ENCODE measurements at regions not wholly inside any gene's neighbourhood (a gene's known extent, or its start where the extent isn't known, plus 50 kb on each side); places are given as distances from the start of the nearest gene placed in this dataset.

DNA sequence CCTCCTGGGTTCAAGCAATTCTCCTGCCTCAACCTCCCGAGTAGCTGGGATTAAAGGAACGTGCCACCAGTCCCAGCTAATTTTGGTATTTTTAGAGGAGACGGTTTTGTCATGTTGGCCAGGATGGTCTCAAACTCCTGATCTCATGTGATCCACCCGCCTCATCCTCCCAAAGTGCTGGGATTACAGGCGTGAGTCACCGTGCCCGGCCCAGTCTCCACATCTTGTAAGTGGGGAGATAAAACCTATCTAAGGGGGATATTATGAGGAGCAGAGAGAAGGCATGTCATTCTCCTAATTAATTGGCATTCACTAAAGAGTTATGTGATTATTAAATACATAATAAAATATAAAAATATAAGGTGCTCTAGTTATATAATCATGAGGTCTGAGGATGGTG, 94.1 kb upstream of the BOD1 start:
- ChIA-PET CTCF (no interaction called here), POLR2A (no interaction called here)
- peaks cover 0 to 2% (median 0%) of the 10 kb centered on the region in 5 experiments for H3K27me3 ChIP-seq (replicated peaks in 2 of 5; ENCODE audit: control insufficient read depth in 4 of 5, insufficient read depth in 5 of 5, low read length in 4 of 5)
- 100% methylated on average over 1 of the region's 7 CpGs for WGBS (ENCODE audit: insufficient coverage)
- DNase-seq, result no peak
- no peaks in the 10 kb centered on the region for H3K9me3 ChIP-seq (ENCODE audit: control extremely low read depth in 1 of 5, control insufficient read depth in 4 of 5, insufficient read depth in 2 of 5, low read depth in 1 of 5, low read length in 4 of 5)
- no peak overlapping the region for H3K27ac ChIP-seq (ENCODE audit: insufficient read depth in 1 of 2, low read depth in 1 of 2, low read length in 2 of 2, poor library complexity in 1 of 2, severe bottlenecking in 2 of 2)
- H3K4me3 ChIP-seq (ENCODE audit: control insufficient read depth in 1 of 7, extremely low read depth in 1 of 7, insufficient read depth in 4 of 7, low read depth in 2 of 7, low read length in 6 of 7), result no peak overlapping the region
- H3K4me1 ChIP-seq (ENCODE audit: control extremely low read depth in 1 of 4, control insufficient read depth in 4 of 4, insufficient read depth in 4 of 4, low read length in 3 of 4), result no peaks in the 10 kb centered on the region
- no peaks in the 10 kb centered on the region for H3K36me3 ChIP-seq (ENCODE audit: control insufficient read depth in 4 of 4, insufficient read depth in 4 of 4, low read length in 3 of 4)

DNA sequence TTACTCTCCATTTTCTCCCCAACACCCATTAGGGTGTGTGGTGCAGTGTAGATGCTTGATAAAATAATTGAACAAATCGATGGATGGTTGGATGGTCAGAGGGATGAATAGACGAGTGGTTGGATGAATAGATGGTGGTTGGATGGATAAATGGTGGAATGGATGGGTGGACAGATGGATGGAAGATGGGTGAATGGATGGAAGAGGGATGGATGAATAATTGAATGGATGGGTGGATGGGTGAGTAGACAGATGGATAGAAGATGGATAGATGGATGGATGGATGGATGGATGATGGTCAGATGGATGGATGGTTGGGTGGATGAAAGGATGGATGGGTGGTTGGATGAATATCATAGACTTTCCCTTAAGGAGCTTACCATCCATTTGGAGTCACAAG, 95.0 kb upstream of the BOD1 start:
- DNase-seq, result no peak
- H3K9me3 ChIP-seq (ENCODE audit: control extremely low read depth in 1 of 5, control insufficient read depth in 4 of 5, insufficient read depth in 2 of 5, low read depth in 1 of 5, low read length in 4 of 5), result no peaks in the 10 kb centered on the region
- POLR2A ChIA-PET, result no interaction called here
- H3K27me3 ChIP-seq (replicated peaks in 2 of 5; ENCODE audit: control insufficient read depth in 4 of 5, insufficient read depth in 5 of 5, low read length in 4 of 5), result peaks cover 0 to 2% (median 0%) of the 10 kb centered on the region in 5 experiments
- H3K4me3 ChIP-seq (ENCODE audit: control insufficient read depth in 1 of 7, extremely low read depth in 1 of 7, insufficient read depth in 4 of 7, low read depth in 2 of 7, low read length in 6 of 7), result no peak overlapping the region
- no peaks in the 10 kb centered on the region for H3K36me3 ChIP-seq (ENCODE audit: control insufficient read depth in 4 of 4, insufficient read depth in 4 of 4, low read length in 3 of 4)
- H3K4me1 ChIP-seq (ENCODE audit: control extremely low read depth in 1 of 4, control insufficient read depth in 4 of 4, insufficient read depth in 4 of 4, low read length in 3 of 4), result no peaks in the 10 kb centered on the region
- H3K27ac ChIP-seq (ENCODE audit: insufficient read depth in 1 of 2, low read depth in 1 of 2, low read length in 2 of 2, poor library complexity in 1 of 2, severe bottlenecking in 2 of 2), result no peak overlapping the region
- CTCF ChIA-PET, result no interaction called here
- 100% methylated on average over 2 of the region's 2 CpGs for WGBS (ENCODE audit: insufficient coverage)

DNA sequence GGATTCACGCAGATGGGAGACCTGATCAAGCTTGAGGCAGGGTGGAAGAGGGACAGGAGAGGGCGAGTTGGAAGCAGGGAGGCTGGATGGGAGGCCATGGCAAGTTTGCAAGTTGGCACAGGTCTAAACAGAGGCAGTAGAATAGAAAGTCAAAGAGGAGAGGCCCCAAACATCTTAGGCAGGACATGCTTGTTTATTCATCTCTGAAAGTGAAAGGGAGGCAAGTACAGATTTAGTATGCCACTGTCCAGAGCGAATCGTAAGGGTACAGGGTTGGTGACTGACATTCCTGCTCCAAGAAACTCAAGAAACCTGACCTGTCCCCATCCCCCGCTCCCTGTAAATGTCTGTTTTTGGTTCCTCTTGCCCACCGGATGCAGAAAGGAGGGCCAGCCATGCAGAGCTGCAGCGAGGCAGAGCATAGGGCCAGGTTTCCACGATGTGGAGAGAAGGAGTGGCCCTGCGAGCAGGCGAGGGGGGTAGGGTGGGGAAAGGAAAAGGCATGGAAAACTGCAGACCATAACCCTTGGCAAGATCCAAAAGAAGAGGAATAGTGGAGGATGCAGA, 96.2 kb upstream of the BOD1 start:
- H3K27ac ChIP-seq (ENCODE audit: insufficient read depth in 1 of 2, low read depth in 1 of 2, low read length in 2 of 2, poor library complexity in 1 of 2, severe bottlenecking in 2 of 2), result no peak overlapping the region
- no peaks in the 10 kb centered on the region for H3K9me3 ChIP-seq (ENCODE audit: control extremely low read depth in 1 of 5, control insufficient read depth in 4 of 5, insufficient read depth in 2 of 5, low read depth in 1 of 5, low read length in 4 of 5)
- H3K4me3 ChIP-seq (ENCODE audit: control insufficient read depth in 1 of 7, extremely low read depth in 1 of 7, insufficient read depth in 4 of 7, low read depth in 2 of 7, low read length in 6 of 7), result no peak overlapping the region
- DNase-seq, result no peak
- no peaks in the 10 kb centered on the region for H3K4me1 ChIP-seq (ENCODE audit: control extremely low read depth in 1 of 4, control insufficient read depth in 4 of 4, insufficient read depth in 4 of 4, low read length in 3 of 4)
- ChIA-PET POLR2A (no interaction called here), CTCF (interaction anchor here (1.0 kb wide), 1 partner anchor 213 kb away, joined by 3 read pairs; no protein-coding TSS in a partner anchor)
- no peaks in the 10 kb centered on the region for H3K36me3 ChIP-seq (ENCODE audit: control insufficient read depth in 4 of 4, insufficient read depth in 4 of 4, low read length in 3 of 4)
- peaks cover 0 to 2% (median 0%) of the 10 kb centered on the region in 5 experiments for H3K27me3 ChIP-seq (replicated peaks in 2 of 5; ENCODE audit: control insufficient read depth in 4 of 5, insufficient read depth in 5 of 5, low read length in 4 of 5)
- WGBS (ENCODE audit: insufficient coverage), result 91% methylated on average over 10 of the region's 10 CpGs

DNA sequence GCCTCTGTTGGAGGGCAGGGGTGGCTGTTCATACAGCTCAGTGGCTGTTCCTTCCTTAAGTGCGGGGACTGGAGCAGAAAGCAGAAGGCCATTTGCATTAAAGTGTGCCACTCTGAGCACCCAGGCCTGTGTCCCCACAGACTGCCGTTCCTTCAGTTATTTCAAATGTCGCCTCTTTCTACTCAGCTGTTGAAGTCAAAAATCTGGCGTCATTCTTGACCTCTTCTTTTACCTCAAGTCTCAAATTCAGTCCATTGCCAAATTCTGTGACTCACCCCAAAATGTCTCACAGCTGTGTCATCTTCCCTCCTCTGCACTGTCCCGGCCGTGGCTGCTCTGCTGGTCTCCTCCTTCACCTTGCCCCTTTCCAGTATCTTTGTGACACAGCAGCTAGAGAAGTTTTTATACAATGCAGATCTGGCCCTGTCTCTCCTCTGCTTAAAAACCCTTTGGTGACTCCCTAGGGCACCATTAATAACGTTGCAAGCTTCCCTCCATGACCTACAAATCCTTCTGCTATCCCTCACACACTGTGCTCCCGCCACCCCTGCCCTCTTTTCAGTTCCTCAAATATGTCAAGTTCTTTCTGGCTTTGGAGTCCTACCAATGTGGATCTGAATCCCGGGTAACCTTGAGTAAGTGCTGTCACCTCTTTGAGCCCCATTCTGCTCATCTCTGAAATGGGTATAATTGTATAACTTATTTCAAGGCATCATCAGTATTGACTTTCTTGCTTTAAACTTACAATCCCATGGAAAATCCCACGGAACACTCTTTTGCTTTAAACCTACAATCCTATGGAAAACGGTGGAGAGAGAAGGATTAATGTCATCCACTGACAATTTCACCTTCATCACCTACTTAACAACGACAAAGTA, 98.3 kb upstream of the BOD1 start:
- no peaks in the 10 kb centered on the region for H3K9me3 ChIP-seq (ENCODE audit: control extremely low read depth in 1 of 5, control insufficient read depth in 4 of 5, insufficient read depth in 2 of 5, low read depth in 1 of 5, low read length in 4 of 5)
- over 99% methylated on average over 9 of the region's 12 CpGs for WGBS (ENCODE audit: insufficient coverage)
- no peak for DNase-seq
- ChIA-PET CTCF (interaction anchor here (1.0 kb wide), 1 partner anchor 11 kb away, joined by 3 read pairs; no protein-coding TSS in a partner anchor), POLR2A (no interaction called here)
- H3K4me1 ChIP-seq (ENCODE audit: control extremely low read depth in 1 of 4, control insufficient read depth in 4 of 4, insufficient read depth in 4 of 4, low read length in 3 of 4), result no peaks in the 10 kb centered on the region
- H3K27me3 ChIP-seq (replicated peaks in 2 of 5; ENCODE audit: control insufficient read depth in 4 of 5, insufficient read depth in 5 of 5, low read length in 4 of 5), result peaks cover 0 to 2% (median 0%) of the 10 kb centered on the region in 5 experiments
- H3K36me3 ChIP-seq (ENCODE audit: control insufficient read depth in 4 of 4, insufficient read depth in 4 of 4, low read length in 3 of 4), result no peaks in the 10 kb centered on the region
- H3K27ac ChIP-seq (ENCODE audit: insufficient read depth in 1 of 2, low read depth in 1 of 2, low read length in 2 of 2, poor library complexity in 1 of 2, severe bottlenecking in 2 of 2), result no peak overlapping the region
- H3K4me3 ChIP-seq (ENCODE audit: control insufficient read depth in 1 of 7, extremely low read depth in 1 of 7, insufficient read depth in 4 of 7, low read depth in 2 of 7, low read length in 6 of 7), result no peak overlapping the region

DNA sequence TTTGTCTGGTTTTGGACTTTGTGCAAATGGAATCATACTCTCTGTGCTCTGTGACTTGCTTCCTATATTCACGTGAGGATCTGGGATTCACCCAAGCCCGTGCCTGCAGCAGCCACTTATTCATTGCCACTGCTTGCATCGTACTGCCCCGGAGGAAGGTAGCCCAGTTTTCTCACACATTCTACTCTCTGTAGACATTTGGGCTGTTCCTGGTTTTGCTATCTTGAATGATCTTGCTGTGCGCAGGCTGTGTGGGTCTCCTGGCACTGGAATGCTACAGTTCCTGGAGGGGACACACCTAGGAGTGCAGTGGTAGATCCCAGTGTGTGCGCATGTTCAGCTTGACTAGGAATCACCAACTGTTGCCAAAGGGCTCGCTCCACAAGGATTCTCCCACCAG, 99.2 kb upstream of the BOD1 start:
- H3K9me3 ChIP-seq (ENCODE audit: control extremely low read depth in 1 of 5, control insufficient read depth in 4 of 5, insufficient read depth in 2 of 5, low read depth in 1 of 5, low read length in 4 of 5), result no peaks in the 10 kb centered on the region
- no peaks in the 10 kb centered on the region for H3K36me3 ChIP-seq (ENCODE audit: control insufficient read depth in 4 of 4, insufficient read depth in 4 of 4, low read length in 3 of 4)
- no peaks in the 10 kb centered on the region for H3K4me1 ChIP-seq (ENCODE audit: control extremely low read depth in 1 of 4, control insufficient read depth in 4 of 4, insufficient read depth in 4 of 4, low read length in 3 of 4)
- no peak for DNase-seq
- POLR2A ChIA-PET, result no interaction called here
- no peak overlapping the region for H3K27ac ChIP-seq (ENCODE audit: insufficient read depth in 1 of 2, low read depth in 1 of 2, low read length in 2 of 2, poor library complexity in 1 of 2, severe bottlenecking in 2 of 2)
- 100% methylated on average over 5 of the region's 7 CpGs for WGBS (ENCODE audit: insufficient coverage)
- H3K27me3 ChIP-seq (replicated peaks in 2 of 5; ENCODE audit: control insufficient read depth in 4 of 5, insufficient read depth in 5 of 5, low read length in 4 of 5), result no peaks in the 10 kb centered on the region
- H3K4me3 ChIP-seq (ENCODE audit: control insufficient read depth in 1 of 7, extremely low read depth in 1 of 7, insufficient read depth in 4 of 7, low read depth in 2 of 7, low read length in 6 of 7), result no peak overlapping the region
- CTCF ChIA-PET, result interaction anchor here (1.1 kb wide), 1 partner anchor 12 kb away, joined by 4 read pairs; no protein-coding TSS in a partner anchor

DNA sequence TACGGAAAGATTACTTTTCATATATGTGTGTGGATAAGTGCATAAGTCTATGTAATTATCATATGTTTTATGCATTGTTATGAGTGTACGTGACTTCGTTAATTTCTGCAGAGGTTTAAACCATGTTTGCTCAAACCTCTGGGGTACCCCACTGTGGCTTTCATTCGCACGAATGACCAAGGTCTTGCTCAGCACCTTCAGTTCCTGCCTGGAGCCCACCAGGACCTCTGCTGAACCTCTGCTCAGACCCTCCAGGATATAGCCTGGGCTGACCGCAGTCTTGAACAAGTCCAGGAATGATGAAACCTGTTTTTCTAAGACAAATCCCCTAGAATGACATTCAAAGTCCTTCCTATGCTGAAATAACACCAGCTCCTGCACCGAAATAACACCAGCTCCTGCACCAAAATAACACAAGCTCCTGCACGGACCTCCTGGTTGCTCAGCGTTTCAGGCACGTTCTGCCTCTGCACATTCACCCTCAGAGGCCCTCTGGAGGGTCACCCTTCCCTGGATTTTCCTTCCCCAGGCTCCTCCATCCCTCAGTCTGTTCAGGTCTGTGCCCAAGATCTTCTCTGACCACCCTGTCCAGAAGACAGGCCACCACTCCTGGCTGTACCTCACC, 99.7 kb upstream of the BOD1 start:
- no peaks in the 10 kb centered on the region for H3K4me1 ChIP-seq (ENCODE audit: control extremely low read depth in 1 of 4, control insufficient read depth in 4 of 4, insufficient read depth in 4 of 4, low read length in 3 of 4)
- no peak for DNase-seq
- H3K9me3 ChIP-seq (ENCODE audit: control extremely low read depth in 1 of 5, control insufficient read depth in 4 of 5, insufficient read depth in 2 of 5, low read depth in 1 of 5, low read length in 4 of 5), result no peaks in the 10 kb centered on the region
- no peaks in the 10 kb centered on the region for H3K27me3 ChIP-seq (replicated peaks in 2 of 5; ENCODE audit: control insufficient read depth in 4 of 5, insufficient read depth in 5 of 5, low read length in 4 of 5)
- ChIA-PET CTCF (interaction anchor here (1.1 kb wide), 1 partner anchor 11 kb away, joined by 4 read pairs; no protein-coding TSS in a partner anchor), POLR2A (no interaction called here)
- 90% methylated on average over 9 of the region's 10 CpGs for WGBS (ENCODE audit: insufficient coverage)
- no peak overlapping the region for H3K27ac ChIP-seq (ENCODE audit: insufficient read depth in 1 of 2, low read depth in 1 of 2, low read length in 2 of 2, poor library complexity in 1 of 2, severe bottlenecking in 2 of 2)
- no peaks in the 10 kb centered on the region for H3K36me3 ChIP-seq (ENCODE audit: control insufficient read depth in 4 of 4, insufficient read depth in 4 of 4, low read length in 3 of 4)
- H3K4me3 ChIP-seq (ENCODE audit: control insufficient read depth in 1 of 7, extremely low read depth in 1 of 7, insufficient read depth in 4 of 7, low read depth in 2 of 7, low read length in 6 of 7), result no peak overlapping the region

DNA sequence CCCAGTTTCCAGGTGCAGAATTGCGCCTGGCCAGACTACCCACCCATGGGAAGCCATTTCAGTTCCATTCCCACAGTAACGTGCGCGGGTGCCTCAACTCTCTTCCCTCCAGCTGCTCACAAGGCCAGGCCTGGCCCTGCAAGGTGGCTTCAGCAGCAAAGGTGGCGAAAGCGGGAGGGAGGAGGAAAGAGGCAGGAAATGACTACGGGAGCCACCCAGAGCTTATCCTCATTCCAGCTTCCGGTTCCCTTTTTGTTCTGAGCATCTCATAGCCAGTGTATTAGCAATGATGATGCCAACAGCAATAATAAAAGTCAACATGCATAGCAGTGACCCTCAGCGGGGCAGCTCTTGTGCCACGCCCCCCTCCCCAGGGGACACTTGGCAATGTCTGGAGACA, 101.5 kb upstream of the BOD1 start:
- Histone ChIP-seq H3K4me1 (ENCODE audit: control extremely low read depth in 1 of 4, control insufficient read depth in 4 of 4, insufficient read depth in 4 of 4, low read length in 3 of 4) (no peaks in the 10 kb centered on the region), H3K27me3 (replicated peaks in 2 of 5; ENCODE audit: control insufficient read depth in 4 of 5, insufficient read depth in 5 of 5, low read length in 4 of 5) (no peaks in the 10 kb centered on the region), H3K4me3 (ENCODE audit: control insufficient read depth in 1 of 7, extremely low read depth in 1 of 7, insufficient read depth in 4 of 7, low read depth in 2 of 7, low read length in 6 of 7) (no peak overlapping the region), H3K27ac (ENCODE audit: insufficient read depth in 1 of 2, low read depth in 1 of 2, low read length in 2 of 2, poor library complexity in 1 of 2, severe bottlenecking in 2 of 2) (no peak overlapping the region), H3K9me3 (ENCODE audit: control extremely low read depth in 1 of 5, control insufficient read depth in 4 of 5, insufficient read depth in 2 of 5, low read depth in 1 of 5, low read length in 4 of 5) (no peaks in the 10 kb centered on the region), H3K36me3 (ENCODE audit: control insufficient read depth in 4 of 4, insufficient read depth in 4 of 4, low read length in 3 of 4) (no peaks in the 10 kb centered on the region)
- DNase-seq, result no peak
- POLR2A ChIA-PET, result no interaction called here
- CTCF ChIA-PET, result interaction anchor here (1.2 to 2.1 kb wide), 2 partner anchors 10 to 17 kb away, joined by 3 to 7 read pairs; no protein-coding TSS in a partner anchor
- 63% methylated on average over 6 of the region's 10 CpGs for WGBS (ENCODE audit: insufficient coverage)

All from common myeloid progenitor, CD34-positive (primary cell).